Caki2 (cell line): ENCODE measurements at regions not wholly inside any gene's neighbourhood (a gene's known extent, or its start where the extent isn't known, plus 50 kb on each side); places are given as distances from the start of the nearest gene placed in this dataset.
"Not testable (repeated sequence)": the region's sequence is repeated elsewhere in the genome, so short reads cannot be mapped to it uniquely, and the experiment has no call there.

Experiments
- DNase-seq: peaks from one replicate; pipeline ENCODE4 v3.0.0-alpha.2; 2015; ENCODE audit warnings: low read depth
- in situ Hi-C: cut with HindIII; loops from 2 replicates; pipeline ENCODE4 v1.10.0; 2016; ENCODE audit warnings: low sequenced_read_pairs, low pct_unique_long_range_greater_than_20kb, mixed read lengths

DNA sequence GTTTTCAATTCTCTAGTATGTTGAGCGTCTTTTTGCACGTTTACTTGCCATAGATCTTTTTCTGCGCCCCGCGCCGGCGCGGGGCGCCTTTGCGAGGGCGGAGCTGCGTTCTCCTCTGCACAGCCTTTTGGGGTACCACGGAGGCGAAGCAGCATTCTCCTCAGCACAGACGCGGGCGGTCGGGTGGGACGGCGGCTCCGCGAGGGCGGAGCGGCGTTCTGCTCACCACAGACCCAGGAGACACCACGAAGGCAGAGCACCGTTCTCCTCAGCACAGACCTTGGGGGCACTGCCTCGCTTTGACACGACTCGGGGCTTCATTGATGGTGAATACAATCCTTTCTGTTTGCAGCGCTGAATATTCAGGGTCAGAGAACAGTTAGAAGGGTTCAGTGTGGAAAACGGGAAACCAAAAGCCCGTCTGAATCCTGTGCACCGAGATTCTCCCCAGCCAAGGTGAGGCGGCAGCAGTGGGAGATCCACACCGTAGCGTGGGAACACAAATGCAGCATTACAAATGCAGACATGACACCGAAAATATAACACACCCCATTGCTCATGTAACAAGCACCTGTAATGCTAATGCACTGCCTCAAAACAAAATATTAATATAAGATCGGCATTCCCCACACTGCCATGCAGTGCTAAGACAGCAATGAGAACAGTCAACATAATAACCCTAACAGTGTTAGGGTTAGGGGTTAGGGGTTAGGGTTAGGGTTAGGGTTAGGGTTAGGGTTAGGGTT, 190.7 kb upstream of the VIPR2 start:
- DNase-seq, result not testable (repeated sequence)

DNA sequence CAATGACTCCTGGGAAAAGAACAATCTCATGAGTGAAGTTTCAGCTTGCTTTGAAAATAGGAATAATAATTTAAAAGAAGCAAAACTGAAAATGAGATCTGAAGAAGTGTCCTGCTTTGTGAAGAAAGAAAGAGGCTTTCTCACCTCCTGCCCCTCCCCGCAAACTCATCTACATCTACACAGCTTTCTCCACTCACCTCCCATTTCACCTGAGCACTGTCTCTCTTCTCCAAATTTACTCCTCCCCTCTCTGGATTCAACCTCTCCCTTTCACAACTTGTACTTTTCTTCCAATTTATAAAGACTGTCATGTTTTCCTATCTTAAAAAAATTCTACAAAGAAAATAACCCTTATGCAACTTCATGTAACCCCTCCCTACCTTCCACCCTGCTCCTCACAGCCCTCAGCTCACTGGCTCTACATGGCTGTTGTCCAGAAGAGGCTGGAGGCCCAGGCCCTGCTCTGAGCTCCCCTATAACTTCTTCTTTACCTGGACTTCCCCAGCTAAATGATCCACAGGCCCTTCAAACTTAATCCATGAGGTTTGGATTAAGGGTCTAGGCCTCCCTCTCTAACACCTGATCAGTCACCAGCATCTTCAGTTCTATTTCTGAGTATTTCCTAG, 188.3 kb upstream of the VIPR2 start:
- DNase-seq, in situ Hi-C loops: not testable (repeated sequence)

More for the DNA sequence above, 190.7 kb upstream of the VIPR2 start:
- in situ Hi-C loops, result not testable (repeated sequence)

DNA sequence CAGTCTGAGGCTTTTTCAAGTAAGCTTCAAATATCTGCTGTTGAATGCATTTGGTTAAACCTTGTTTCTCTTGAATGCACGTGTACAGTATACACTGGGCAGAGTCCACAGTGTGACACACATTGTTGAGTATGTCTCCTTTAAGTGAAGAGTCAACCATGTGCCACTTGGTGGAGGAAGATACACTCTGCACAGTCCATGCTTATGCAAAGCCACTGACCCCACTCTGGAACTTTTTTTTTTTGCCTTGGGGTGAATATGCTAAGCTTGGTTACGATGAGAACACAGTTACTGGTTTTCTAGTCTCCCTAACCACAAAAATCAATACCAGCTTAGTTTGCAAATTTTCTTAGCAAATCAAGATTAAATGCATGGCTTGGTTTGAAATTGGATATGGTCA, 186.8 kb upstream of the VIPR2 start:
- DNase-seq, result no peak
- in situ Hi-C loops, result no loop called here

DNA sequence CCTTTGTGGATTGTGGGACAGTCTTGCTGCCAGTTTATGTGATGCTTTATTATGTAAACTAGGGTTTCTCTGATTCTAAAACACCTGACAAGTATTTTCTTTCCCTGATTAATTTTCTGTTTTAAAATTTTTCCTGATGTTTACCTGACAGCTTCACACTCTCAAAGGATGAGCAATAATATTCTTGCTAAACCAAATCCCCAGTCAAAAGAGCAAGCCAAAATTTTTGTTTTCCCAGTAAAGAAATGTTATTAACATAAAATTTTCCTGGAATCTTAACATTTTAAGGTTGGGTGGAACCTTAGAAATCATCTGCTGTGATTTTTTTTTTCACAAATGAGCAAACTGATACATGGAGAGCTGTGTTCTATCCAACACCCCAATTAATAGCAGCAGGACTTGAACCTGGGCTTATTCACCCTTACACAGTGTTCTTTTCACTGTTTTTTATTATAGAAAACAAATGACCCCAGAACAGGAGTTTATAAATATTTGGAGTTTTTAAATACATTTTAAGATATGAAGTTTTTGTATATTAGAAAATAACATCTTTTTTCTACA, 185.2 kb upstream of the VIPR2 start:
- in situ Hi-C loops, result no loop called here
- DNase-seq, result no peak

DNA sequence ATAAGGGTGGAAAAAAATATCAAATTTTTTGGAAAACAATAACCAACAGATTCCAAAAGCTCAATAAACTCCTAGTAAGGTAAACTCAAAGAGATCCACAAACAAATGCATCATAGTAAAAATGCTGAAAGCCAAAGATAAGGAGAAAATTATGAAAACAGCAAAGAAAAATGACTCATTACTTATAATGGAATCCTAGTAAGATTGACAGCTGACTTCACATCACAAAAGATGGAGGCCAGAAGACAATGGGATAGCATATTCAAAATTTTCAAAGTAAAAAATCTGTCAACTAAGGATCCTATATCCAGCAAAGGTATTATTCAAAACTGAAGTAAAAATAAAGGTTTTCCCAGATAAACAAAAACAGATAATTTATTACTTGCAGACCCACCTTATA, 183.4 kb upstream of the VIPR2 start:
- DNase-seq, result no peak
- in situ Hi-C loops, result no loop called here

DNA sequence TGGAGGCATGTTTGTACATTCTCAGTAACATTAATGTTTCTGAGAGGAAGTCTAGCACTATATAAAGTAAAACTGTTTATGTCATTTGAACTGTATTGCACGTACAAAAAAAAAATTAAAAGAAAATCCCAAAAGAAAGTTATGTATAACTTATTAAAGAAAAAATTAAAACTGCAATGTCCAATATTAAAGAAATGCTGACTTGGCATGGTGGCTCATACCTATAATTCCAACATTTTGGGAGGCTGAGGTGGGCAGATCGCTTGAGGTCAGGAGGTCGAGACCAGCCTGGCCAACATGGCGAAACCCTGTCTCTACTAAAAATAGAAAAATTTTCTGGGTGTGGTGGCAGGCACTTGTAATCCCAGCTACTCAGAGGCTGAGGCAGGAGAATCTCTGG, 178.7 kb upstream of the VIPR2 start:
- no peak for DNase-seq
- in situ Hi-C loops, result no loop called here

DNA sequence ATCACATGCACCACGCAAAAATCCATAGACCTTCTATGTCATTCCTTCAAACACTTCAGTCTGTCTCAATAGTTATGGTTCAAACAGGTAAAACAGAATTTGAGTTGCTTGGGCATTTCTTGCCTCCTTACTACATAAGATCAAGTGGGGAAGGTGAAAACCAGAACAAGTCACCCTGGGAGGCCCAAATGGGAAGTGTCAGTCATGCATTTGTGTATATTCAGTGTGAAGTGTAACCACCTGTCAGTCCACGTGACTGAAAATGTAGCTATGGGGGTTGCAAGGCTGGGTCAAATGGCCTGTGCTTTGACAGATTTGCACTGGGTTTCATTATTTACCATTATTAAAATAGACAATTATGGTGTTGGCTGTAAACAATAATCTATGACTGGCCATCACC, 176.6 kb upstream of the VIPR2 start:
- no peak for DNase-seq
- in situ Hi-C loops, result no loop called here

DNA sequence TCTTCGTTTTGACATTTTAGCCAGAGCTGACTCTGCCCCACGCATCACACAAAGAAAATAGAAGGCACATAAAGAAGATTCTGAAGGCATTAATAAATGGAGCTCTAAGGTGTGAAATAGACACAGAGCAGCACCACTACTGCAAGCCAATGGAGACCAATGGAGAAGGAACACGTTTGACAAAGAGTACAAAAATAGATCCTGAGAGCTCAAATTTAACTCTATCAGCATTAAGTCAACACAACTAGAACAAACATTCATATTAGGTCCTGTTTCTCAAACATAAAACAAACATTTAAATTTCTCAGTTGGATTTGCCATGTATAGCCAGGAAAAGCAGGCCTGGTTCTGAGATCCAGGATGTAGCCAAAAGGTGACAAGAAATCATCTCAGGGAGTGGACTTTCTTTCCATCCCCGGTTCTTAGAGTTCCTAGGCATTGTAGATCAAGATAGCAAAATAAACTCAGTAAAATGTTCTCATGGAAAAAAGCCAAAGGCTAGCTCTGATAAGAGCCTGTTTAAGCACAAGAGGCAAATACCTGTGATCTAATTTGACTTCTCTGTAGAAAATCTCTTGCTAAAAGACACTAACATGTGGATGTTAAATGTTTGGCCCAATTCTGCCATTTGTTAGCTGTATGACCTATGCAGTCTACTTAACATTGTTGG, 174.2 kb upstream of the VIPR2 start:
- no peak for DNase-seq
- in situ Hi-C loops, result no loop called here

DNA sequence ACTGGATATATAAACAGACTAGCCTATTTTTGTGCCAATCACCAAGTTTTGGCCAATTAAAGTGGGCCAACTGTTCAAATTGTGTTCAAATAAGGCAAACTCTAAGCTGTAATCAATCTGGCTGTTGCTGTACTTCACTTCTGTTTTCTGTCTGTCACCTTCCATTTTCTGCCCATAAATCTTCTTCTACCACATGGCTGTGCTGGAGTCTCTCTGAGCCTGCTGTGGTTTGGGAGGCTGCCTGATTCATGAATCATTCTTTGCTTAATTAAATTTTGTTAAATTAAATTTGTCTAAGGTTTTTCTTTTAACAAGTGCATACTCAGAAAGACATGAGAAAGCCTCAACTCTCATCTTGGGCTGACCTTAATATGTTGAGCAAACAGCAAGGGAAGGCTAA, 172.6 kb upstream of the VIPR2 start:
- no peak for DNase-seq
- in situ Hi-C loops, result no loop called here

DNA sequence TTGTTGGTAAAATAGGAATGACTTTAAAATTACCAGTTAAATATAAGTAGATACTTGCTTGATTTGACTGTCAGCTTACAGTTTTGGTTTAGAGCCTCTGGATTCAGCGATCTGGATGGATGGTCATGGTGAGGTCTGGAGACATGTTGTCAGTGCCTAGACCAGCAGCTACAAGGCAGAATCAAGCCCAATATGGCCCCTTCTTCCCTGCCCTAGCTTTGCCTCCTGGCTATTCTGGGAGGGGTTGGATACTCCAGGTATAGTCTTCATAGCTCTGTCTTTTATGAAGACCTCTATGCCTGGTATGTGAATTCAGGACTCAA, 166.5 kb upstream of the VIPR2 start:
- in situ Hi-C loops, result no loop called here
- DNase-seq, result no peak

DNA sequence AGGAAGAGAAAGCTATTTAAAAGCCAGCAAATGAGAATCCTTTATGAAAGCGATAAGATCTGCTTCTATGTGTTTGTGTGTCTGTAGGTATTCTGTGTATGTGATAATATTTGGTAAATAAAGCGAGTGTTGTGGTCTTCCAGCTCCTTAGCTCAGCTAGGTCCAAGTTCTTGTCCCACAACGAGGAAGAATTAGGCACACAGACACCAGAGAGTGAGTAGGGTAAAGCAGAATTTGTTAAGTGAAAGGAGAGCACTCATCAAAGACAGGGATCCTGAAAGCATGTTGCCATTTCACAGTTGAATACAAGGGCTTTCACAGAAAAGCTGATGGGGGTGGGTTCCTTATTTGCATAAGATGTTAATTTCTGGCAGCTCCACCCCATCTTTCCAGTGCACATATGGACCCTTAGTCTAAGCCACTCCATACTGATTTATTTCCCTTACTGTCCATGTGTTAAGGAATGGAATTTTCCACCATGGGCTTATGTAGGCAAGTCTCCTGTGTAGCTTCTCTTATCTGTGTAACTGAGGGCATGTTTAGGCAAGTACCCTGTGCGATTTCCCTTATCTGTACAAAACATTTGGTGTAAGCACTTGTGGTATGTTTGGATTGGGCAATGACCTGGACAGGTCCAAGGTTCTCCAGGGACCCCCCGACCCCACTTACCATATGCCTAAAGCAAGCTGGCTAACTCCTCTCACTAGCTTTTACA, 165.9 kb upstream of the VIPR2 start:
- no peak for DNase-seq
- in situ Hi-C loops, result no loop called here

DNA sequence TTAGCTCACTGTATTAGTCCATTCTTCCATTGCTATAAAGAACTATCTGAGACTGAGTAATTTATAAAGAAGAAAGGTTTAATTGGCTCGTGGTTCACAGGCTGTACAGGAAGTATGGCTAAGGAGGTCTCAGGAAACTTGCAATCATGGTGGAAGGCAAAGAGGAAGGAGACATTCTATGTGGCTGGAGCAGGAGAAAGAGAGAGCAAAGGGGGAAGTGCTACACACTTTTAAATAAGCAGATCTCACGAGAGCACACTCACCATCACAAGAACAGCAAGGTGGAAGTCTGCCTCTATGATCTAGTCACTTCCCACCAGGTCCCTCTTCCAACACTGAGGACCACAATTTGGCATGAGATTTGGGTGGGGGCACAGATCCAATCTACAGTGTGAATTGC, 164.5 kb upstream of the VIPR2 start:
- in situ Hi-C loops, DNase-seq: not testable (repeated sequence)

DNA sequence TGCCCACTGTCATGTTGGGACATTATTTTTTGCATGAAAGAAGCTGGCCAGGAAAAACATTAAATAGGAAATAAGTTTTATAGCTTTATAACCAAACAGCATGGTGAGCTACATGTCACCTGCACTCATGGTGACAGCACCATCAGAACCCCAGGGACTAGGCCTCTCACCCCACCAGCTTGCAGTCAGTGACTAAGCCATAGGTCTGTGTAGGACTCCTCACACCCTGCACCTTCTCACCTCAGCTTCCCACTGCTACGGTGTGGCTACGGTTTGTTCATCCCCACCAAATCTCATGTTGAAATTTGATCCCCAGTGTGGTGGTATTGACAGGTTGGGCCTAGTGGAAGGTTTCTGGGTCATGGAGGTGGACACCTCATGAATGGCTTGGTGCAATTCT, 161.3 kb upstream of the VIPR2 start:
- in situ Hi-C loops, result no loop called here
- DNase-seq, result no peak

DNA sequence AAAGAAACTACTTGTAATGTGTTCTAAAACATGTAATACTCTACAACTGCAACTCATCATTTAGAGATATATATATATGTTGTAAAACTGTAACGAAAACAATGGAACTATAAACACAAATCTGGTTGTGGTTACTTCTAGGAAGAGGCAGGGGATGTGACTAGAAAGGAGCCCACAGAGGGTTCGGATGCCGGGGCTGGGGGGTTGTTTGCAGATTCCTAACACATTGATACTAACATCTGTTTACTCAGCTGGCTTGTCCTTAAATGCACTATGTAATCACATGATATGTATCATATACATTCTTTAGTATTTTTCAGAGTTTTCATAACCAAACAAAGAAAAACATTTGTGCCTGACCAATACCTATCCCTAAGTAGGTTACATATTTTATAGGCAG, 160.5 kb upstream of the VIPR2 start:
- in situ Hi-C loops, DNase-seq: not testable (repeated sequence)

DNA sequence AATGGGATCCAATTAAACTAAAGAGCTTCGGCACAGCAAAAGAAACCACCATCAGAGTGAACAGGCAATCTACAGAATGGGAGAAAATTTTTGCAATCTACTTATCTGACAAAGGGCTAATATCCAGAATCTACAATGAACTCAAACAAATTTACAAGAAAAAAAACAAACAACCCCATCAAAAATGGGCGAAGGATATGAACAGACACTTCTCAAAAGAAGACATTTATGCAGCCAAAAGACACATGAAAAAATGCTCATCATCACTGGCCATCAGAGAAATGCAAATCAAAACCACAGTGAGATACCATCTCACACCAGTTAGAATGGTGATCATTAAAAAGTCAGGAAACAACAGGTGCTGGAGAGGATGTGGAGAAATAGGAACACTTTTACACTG, 158.8 kb upstream of the VIPR2 start:
- DNase-seq, in situ Hi-C loops: not testable (repeated sequence)

DNA sequence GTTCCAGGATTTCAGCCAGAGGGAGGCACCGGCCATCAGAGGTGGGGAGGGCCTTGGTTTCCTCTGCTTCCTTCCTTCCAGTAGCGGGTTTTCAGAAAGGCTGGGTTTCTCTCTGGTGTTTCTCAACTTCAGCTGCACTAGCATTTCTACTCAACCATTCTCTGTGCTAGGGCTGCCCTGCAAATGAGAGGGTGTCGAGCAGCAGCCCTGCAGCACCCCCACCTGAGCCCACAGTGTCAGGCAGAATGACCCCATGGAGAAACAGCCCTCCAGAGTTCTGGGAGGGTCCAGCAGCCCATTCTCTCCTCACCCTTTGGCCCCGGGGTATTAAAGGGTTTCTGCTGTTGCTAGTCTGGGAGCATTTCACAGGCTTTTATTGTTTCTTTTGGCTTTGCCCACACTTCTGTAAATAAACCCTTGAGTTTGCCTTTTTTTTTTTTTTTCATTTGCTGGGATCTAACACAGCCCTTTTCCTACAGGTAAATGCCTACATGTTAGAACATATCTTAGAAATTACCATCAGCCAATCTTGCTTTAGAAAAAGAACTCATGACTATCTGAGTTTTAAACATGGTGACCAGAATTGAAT, 151.5 kb upstream of the VIPR2 start:
- in situ Hi-C loops, result no loop called here

DNA sequence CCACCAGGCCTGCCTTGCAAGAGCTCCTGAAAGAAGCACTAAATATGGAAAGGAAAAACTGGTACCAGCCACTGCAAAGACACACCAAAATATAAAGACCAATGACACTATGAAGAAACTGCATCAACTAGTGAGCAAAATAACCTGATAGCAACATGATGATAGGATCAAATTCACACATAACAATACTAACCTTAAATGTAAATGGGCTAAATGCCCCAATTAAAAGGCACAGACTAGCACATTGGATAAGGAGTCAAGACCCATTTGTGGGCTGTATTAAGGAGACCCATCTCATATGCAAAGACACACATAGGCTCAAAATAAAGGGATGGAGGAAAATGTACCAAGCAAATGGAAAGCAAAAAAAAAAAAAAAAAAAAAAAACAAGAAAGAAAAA, 141.8 kb upstream of the VIPR2 start:
- in situ Hi-C loops, DNase-seq: not testable (repeated sequence)

More for the DNA sequence above, 151.5 kb upstream of the VIPR2 start:
- no peak for DNase-seq

DNA sequence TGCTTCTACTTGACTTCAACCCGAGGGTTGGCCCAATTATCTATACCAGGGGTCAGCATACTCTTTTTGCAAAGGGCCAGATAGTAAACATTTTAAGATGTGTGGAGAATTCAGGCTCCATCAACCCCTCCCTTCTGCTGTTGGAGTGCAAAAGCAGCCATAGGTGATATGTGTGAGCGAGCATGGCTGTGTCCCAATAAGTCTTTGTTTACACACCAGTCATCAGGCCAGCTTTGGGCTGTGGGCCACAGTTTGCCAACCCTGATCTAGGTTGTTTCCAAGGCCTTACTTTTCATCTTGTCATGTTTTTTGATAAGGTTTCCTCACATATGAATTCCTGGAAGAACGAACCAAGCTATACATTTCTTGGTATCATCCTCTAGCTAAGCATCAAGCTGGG, 136.9 kb upstream of the VIPR2 start:
- in situ Hi-C loops, result no loop called here
- no peak for DNase-seq
